ENCODE measurements at regions not wholly inside any gene's neighbourhood (a gene's known extent, or its start where the extent isn't known, plus 50 kb on each side); places are given as distances from the start of the nearest gene placed in this dataset.
"Not testable (repeated sequence)": the region's sequence is repeated elsewhere in the genome, so short reads cannot be mapped to it uniquely, and the experiment has no call there.

DNA sequence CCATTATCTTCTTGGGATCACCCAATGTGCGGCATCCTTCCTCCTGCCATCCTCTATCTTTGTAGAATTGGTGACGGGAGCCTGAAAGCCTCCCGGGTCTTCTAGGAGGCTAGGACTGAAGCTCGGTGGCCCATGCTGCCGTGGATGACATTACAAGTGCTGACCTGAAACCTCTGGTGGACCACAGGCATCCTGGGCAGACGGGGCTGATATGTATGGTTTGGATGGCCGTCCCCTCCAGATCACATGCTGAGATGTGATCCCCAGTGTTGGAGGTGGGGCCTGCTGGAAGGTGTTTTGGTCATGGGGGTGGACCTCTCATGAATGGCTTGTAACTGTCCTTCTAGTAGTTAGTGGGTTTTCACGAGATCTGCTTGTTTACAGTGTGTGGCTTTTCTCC lies 1525.8 kb downstream of the BRD1 start:
- Mint-ChIP-seq H3K27me3 (peaks cover 5% of the 10 kb centered on the region), H3K27ac (no peak overlapping the region), H3K4me3 (no peak overlapping the region), H3K36me3 (no peaks in the 10 kb centered on the region), H3K9me3 (peaks cover 0 to 4% (median 0%) of the 10 kb centered on the region in 7 donors), H3K4me1 (no peaks in the 10 kb centered on the region)
- H3K4me3 ChIP-seq (ENCODE audit: low read depth, low read length): no peak overlapping the region
- no peak overlapping the region for H3K27ac ChIP-seq (ENCODE audit: insufficient read depth, low read length, poor library complexity, severe bottlenecking)
- H3K27me3 ChIP-seq (ENCODE audit: control insufficient read depth, insufficient read depth, low read length): no peaks in the 10 kb centered on the region
- H3K4me1 ChIP-seq (ENCODE audit: control insufficient read depth, insufficient read depth, low read length, poor library complexity, severe bottlenecking): no peaks in the 10 kb centered on the region
- H3K36me3 ChIP-seq (ENCODE audit: control insufficient read depth, insufficient read depth, low read length): no peaks in the 10 kb centered on the region
- DNase-seq: no peak
- H3K9me3 ChIP-seq (ENCODE audit: control insufficient read depth in 2 of 2, low read length in 2 of 2): no peaks in the 10 kb centered on the region
- no peak for ATAC-seq (ENCODE audit: low read depth in 2 of 2)

DNA sequence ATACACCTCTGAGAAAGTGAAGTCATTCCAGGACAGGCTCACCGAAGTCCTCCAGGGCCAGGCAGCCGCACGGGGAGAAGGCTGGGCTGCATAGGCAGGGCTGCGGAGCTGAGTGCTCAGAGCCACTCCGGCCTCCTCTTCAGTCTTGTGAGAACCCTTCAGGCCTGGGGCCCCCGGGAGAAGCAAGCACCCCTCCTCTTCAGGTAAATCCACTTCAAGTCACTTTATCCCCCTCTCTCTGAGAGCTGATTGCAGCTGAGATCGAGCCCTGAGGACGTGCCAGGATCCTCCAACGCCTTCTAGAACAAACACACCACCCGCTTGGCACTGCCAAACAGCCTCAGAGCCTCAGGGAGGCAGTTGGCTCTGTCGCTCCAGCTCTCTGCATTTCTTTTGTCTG lies 1526.3 kb downstream of the BRD1 start:
- no peak overlapping the region for H3K4me3 ChIP-seq (ENCODE audit: low read depth, low read length)
- H3K36me3 Mint-ChIP-seq: no peaks in the 10 kb centered on the region
- no peaks in the 10 kb centered on the region for H3K27me3 ChIP-seq (ENCODE audit: control insufficient read depth, insufficient read depth, low read length)
- H3K27me3 Mint-ChIP-seq: peaks cover 5% of the 10 kb centered on the region
- no peaks in the 10 kb centered on the region for H3K4me1 ChIP-seq (ENCODE audit: control insufficient read depth, insufficient read depth, low read length, poor library complexity, severe bottlenecking)
- peaks cover 0 to 4% (median 0%) of the 10 kb centered on the region in 7 donors for H3K9me3 Mint-ChIP-seq
- H3K27ac ChIP-seq (ENCODE audit: insufficient read depth, low read length, poor library complexity, severe bottlenecking): no peak overlapping the region
- H3K4me3 Mint-ChIP-seq: no peak overlapping the region
- no peaks in the 10 kb centered on the region for H3K4me1 Mint-ChIP-seq
- ATAC-seq (ENCODE audit: low read depth in 2 of 2) (no peak), DNase-seq (no peak)
- H3K36me3 ChIP-seq (ENCODE audit: control insufficient read depth, insufficient read depth, low read length): no peaks in the 10 kb centered on the region
- H3K27ac Mint-ChIP-seq: no peak overlapping the region
- H3K9me3 ChIP-seq (ENCODE audit: control insufficient read depth in 2 of 2, low read length in 2 of 2): no peaks in the 10 kb centered on the region

DNA sequence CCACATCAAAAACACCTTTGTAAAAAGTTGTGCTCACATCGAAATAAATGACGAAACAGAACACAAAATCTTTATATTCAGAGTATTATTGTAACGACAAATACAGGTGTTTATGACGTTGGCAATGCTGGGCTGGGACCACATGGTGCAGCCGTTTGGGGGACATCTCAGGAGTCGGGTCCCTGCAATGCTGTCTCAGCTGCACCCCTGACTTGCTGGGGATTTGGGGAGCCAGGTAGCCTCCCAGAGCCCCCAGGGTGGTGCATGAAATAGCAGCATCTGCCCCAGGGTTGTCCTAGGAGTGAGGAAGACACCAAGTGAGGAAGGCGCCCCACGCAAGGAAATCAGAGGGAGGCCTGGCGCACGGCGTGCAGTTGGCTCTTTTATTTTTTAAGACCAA lies 1526.8 kb downstream of the BRD1 start:
- DNase-seq (no peak), ATAC-seq (ENCODE audit: low read depth in 2 of 2) (no peak)
- H3K4me1 ChIP-seq (ENCODE audit: control insufficient read depth, insufficient read depth, low read length, poor library complexity, severe bottlenecking): no peaks in the 10 kb centered on the region
- no peaks in the 10 kb centered on the region for H3K36me3 ChIP-seq (ENCODE audit: control insufficient read depth, insufficient read depth, low read length)
- H3K36me3 Mint-ChIP-seq: no peaks in the 10 kb centered on the region
- H3K9me3 Mint-ChIP-seq: peaks cover 0 to 4% (median 0%) of the 10 kb centered on the region in 7 donors
- H3K4me1 Mint-ChIP-seq: no peaks in the 10 kb centered on the region
- no peak overlapping the region for H3K4me3 ChIP-seq (ENCODE audit: low read depth, low read length)
- H3K27me3 ChIP-seq (ENCODE audit: control insufficient read depth, insufficient read depth, low read length): no peaks in the 10 kb centered on the region
- H3K9me3 ChIP-seq (ENCODE audit: control insufficient read depth in 2 of 2, low read length in 2 of 2): no peaks in the 10 kb centered on the region
- H3K27me3 Mint-ChIP-seq: peaks cover 5% of the 10 kb centered on the region
- no peak overlapping the region for H3K27ac Mint-ChIP-seq
- H3K4me3 Mint-ChIP-seq: no peak overlapping the region
- no peak overlapping the region for H3K27ac ChIP-seq (ENCODE audit: insufficient read depth, low read length, poor library complexity, severe bottlenecking)

DNA sequence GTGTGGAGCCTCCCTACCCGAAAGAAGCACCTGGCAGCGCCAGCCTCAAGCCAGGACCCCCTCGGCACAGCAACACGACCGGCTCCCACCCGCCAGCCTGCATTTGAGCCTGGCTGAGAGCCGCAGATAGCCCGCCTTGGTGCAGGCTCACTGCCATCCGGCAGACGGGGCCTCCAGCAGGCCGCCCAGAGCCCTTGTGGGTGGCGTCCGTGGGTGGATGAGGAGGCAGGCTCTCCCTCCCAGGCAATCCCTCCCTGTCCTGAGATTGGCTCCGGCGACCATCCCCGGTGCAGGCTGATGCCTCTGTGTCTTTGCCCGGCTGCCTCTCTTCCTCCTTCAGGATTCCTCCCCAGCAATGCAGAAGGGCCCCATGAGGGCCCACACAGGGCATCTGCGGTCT lies 1527.9 kb downstream of the BRD1 start:
- Histone ChIP-seq H3K27ac (ENCODE audit: insufficient read depth, low read length, poor library complexity, severe bottlenecking) (no peak overlapping the region), H3K4me1 (ENCODE audit: control insufficient read depth, insufficient read depth, low read length, poor library complexity, severe bottlenecking) (no peaks in the 10 kb centered on the region), H3K36me3 (ENCODE audit: control insufficient read depth, insufficient read depth, low read length) (no peaks in the 10 kb centered on the region), H3K4me3 (ENCODE audit: low read depth, low read length) (no peak overlapping the region), H3K27me3 (ENCODE audit: control insufficient read depth, insufficient read depth, low read length) (no peaks in the 10 kb centered on the region), H3K9me3 (ENCODE audit: control insufficient read depth in 2 of 2, low read length in 2 of 2) (no peaks in the 10 kb centered on the region)
- Mint-ChIP-seq H3K4me1 (no peaks in the 10 kb centered on the region), H3K27ac (no peak overlapping the region), H3K9me3 (peaks cover 0 to 4% (median 0%) of the 10 kb centered on the region in 7 donors), H3K27me3 (peaks cover 10% of the 10 kb centered on the region), H3K36me3 (no peaks in the 10 kb centered on the region), H3K4me3 (no peak overlapping the region)
- DNase-seq: no peak
- ATAC-seq (ENCODE audit: low read depth in 2 of 2): no peak

DNA sequence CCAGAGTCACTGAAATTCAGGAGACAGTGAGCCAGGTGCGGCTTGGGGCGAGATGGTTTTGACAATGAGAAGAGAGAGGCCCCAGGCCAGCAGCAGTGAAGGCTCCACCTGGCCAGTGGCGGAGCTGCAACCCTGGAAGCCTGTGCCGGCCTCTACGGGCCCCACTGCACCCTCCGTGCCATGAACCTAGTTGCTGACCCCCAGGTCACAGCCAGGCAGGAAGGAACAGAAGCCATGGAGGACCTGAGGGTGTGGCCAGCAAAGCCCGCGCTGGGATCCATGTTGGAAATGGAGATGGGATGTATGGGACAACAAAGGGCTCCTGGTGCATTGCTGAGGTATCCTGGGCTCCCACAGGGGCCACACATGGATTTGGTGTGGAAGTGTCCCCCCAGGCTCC lies 1528.5 kb downstream of the BRD1 start:
- no peaks in the 10 kb centered on the region for H3K36me3 ChIP-seq (ENCODE audit: control insufficient read depth, insufficient read depth, low read length)
- DNase-seq (no peak), ATAC-seq (ENCODE audit: low read depth in 2 of 2) (no peak)
- no peak overlapping the region for H3K27ac ChIP-seq (ENCODE audit: insufficient read depth, low read length, poor library complexity, severe bottlenecking)
- no peak overlapping the region for H3K4me3 ChIP-seq (ENCODE audit: low read depth, low read length)
- peaks cover 0 to 4% (median 0%) of the 10 kb centered on the region in 7 donors for H3K9me3 Mint-ChIP-seq
- no peaks in the 10 kb centered on the region for H3K4me1 ChIP-seq (ENCODE audit: control insufficient read depth, insufficient read depth, low read length, poor library complexity, severe bottlenecking)
- no peak overlapping the region for H3K4me3 Mint-ChIP-seq
- H3K9me3 ChIP-seq (ENCODE audit: control insufficient read depth in 2 of 2, low read length in 2 of 2): no peaks in the 10 kb centered on the region
- H3K4me1 Mint-ChIP-seq: no peaks in the 10 kb centered on the region
- no peaks in the 10 kb centered on the region for H3K36me3 Mint-ChIP-seq
- H3K27me3 Mint-ChIP-seq: peaks cover 11% of the 10 kb centered on the region
- H3K27me3 ChIP-seq (ENCODE audit: control insufficient read depth, insufficient read depth, low read length): no peaks in the 10 kb centered on the region
- H3K27ac Mint-ChIP-seq: no peak overlapping the region

DNA sequence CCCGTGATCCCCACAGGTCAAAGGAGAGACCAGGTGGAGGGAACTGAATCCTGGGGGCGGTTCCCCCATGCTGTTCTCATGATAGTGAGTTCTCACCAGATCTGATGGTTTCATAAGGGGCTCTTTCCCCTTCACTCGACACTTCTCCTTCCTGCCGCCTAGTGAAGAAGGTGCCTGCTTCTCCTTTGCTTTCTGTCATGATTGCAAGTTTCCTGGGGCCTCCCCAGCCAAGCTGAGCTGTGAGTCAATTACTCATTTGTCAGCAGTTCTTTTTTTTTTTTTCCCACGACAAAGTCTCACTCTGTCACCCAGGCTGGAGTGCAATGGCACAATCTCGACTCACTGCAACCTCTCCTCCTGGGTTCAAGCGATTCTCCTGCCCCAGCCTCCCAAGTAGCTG lies 1530.4 kb downstream of the BRD1 start:
- DNase-seq (no peak), ATAC-seq (ENCODE audit: low read depth in 2 of 2) (no peak)
- Histone ChIP-seq H3K36me3 (ENCODE audit: control insufficient read depth, insufficient read depth, low read length) (no peaks in the 10 kb centered on the region), H3K27ac (ENCODE audit: insufficient read depth, low read length, poor library complexity, severe bottlenecking) (no peak overlapping the region), H3K4me3 (ENCODE audit: low read depth, low read length) (no peak overlapping the region), H3K9me3 (ENCODE audit: control insufficient read depth in 2 of 2, low read length in 2 of 2) (no peaks in the 10 kb centered on the region), H3K27me3 (ENCODE audit: control insufficient read depth, insufficient read depth, low read length) (no peaks in the 10 kb centered on the region), H3K4me1 (ENCODE audit: control insufficient read depth, insufficient read depth, low read length, poor library complexity, severe bottlenecking) (no peaks in the 10 kb centered on the region)
- Mint-ChIP-seq H3K36me3 (no peaks in the 10 kb centered on the region), H3K27ac (no peak overlapping the region), H3K4me1 (no peaks in the 10 kb centered on the region), H3K9me3 (peaks cover 0 to 5% (median 2%) of the 10 kb centered on the region in 7 donors), H3K27me3 (peaks cover 11% of the 10 kb centered on the region), H3K4me3 (no peak overlapping the region)

DNA sequence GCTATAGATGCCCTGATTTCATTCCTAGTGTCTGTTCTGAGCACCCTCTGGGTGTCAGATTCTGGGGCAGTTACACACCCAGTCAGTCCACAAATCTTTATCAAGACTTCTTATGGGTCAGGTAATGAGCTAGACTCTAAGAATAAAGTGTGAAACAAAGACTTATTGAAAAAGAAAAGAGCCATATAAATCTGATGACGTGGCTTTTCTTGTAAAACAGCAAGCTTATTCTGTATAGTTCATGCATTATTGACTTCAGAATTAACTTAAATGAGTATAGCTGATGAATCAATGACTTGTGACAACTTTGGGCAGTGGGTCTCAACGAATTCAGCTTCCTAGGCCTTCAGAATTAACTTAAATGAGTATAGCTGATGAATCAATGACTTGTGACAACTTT lies 1527.5 kb downstream of the TBC1D22A start:
- H3K9me3 Mint-ChIP-seq; H3K27ac Mint-ChIP-seq; ATAC-seq (ENCODE audit: low read depth in 2 of 2); H3K27ac ChIP-seq (ENCODE audit: insufficient read depth, low read length, poor library complexity, severe bottlenecking); H3K4me3 Mint-ChIP-seq; H3K4me1 ChIP-seq (ENCODE audit: control insufficient read depth, insufficient read depth, low read length, poor library complexity, severe bottlenecking); H3K27me3 ChIP-seq (ENCODE audit: control insufficient read depth, insufficient read depth, low read length); H3K9me3 ChIP-seq (ENCODE audit: control insufficient read depth in 2 of 2, low read length in 2 of 2); H3K4me1 Mint-ChIP-seq; H3K36me3 Mint-ChIP-seq; H3K27me3 Mint-ChIP-seq; H3K4me3 ChIP-seq (ENCODE audit: low read depth, low read length); H3K36me3 ChIP-seq (ENCODE audit: control insufficient read depth, insufficient read depth, low read length); DNase-seq: not testable (repeated sequence)

DNA sequence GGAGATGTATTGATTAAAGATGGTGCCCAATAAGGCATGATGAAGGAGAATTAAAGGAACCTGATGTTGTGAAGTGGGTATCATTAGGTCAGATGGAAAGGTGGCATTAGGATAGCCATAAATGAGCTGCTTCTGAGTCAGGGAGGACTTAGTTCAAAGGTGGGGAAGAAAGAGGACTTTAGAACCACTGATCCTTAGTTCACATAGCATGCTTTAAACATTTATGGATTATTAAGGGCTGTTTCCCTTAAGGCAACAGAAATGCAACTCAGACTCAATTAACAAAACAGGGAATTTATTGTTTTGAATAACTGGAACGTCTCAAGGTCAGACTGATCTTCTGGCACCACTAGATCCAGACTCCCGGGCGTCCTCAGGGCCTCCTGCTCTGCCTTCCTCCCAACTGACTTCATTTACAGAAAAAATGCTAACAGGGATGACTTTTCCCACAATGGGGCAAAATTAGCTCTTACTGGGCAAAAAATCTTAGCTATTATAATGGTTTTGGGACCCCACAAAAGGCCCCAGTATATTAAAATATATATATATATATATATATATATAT lies 1526.0 kb downstream of the TBC1D22A start:
- Histone ChIP-seq H3K4me3 (ENCODE audit: low read depth, low read length) (no peak overlapping the region), H3K27me3 (ENCODE audit: control insufficient read depth, insufficient read depth, low read length) (no peaks in the 10 kb centered on the region), H3K4me1 (ENCODE audit: control insufficient read depth, insufficient read depth, low read length, poor library complexity, severe bottlenecking) (no peaks in the 10 kb centered on the region), H3K36me3 (ENCODE audit: control insufficient read depth, insufficient read depth, low read length) (no peaks in the 10 kb centered on the region), H3K27ac (ENCODE audit: insufficient read depth, low read length, poor library complexity, severe bottlenecking) (no peak overlapping the region), H3K9me3 (ENCODE audit: control insufficient read depth in 2 of 2, low read length in 2 of 2) (no peaks in the 10 kb centered on the region)
- Mint-ChIP-seq H3K9me3 (peaks cover 0 to 5% (median 1%) of the 10 kb centered on the region in 7 donors), H3K4me1 (no peaks in the 10 kb centered on the region), H3K27me3 (no peaks in the 10 kb centered on the region), H3K36me3 (no peaks in the 10 kb centered on the region), H3K27ac (no peak overlapping the region), H3K4me3 (no peak overlapping the region)
- no peak for ATAC-seq (ENCODE audit: low read depth in 2 of 2)
- no peak for DNase-seq
